ENCODE measurements at regions not wholly inside any gene's neighbourhood (a gene's known extent, or its start where the extent isn't known, plus 50 kb on each side); places are given as distances from the start of the nearest gene placed in this dataset.

- H3K4me3 ChIP-seq: no peak overlapping the region
- intact Hi-C loops (cut with DNase I): no loop called here
- no peak for DNase-seq (ENCODE audit: low spot score)
- WGBS: 88% methylated on average over 4 of the region's 4 CpGs
- no peaks in the 10 kb centered on the region for H3K9me3 ChIP-seq
- no peaks in the 10 kb centered on the region for H3K27me3 ChIP-seq (replicated peaks; ENCODE audit: insufficient read depth)
- no peak overlapping the region for H3K27ac ChIP-seq
- no peaks in the 10 kb centered on the region for H3K4me1 ChIP-seq (replicated peaks)
- H3K36me3 ChIP-seq: no peaks in the 10 kb centered on the region
- no peak for TF ChIP-seq CTCF (IDR thresholded peaks at IDR 0.05)
- TF ChIP-seq POLR2A (IDR thresholded peaks at IDR 0.05): no peak
- no peak for TF ChIP-seq POLR2AphosphoS5 (IDR thresholded peaks at IDR 0.05)
Measured at GRCh38 chr16:79869304-79870015, 268.9 kb upstream of the MAF start.

GRCh38 chr16:79868841-79869240 is 268.3 kb upstream of the MAF start:
- DNase-seq (ENCODE audit: low spot score): no peak
- intact Hi-C loops (cut with DNase I): no loop called here

GRCh38 chr16:79867425-79867997 is 267.0 kb upstream of the MAF start:
- H3K9me3 ChIP-seq: no peaks in the 10 kb centered on the region
- no peak for DNase-seq (ENCODE audit: low spot score)
- intact Hi-C loops (cut with DNase I): no loop called here
- TF ChIP-seq POLR2A (IDR thresholded peaks at IDR 0.05) (no peak), CTCF (IDR thresholded peaks at IDR 0.05) (no peak), POLR2AphosphoS5 (IDR thresholded peaks at IDR 0.05) (no peak)
- H3K27me3 ChIP-seq (replicated peaks; ENCODE audit: insufficient read depth): no peaks in the 10 kb centered on the region
- H3K27ac ChIP-seq: no peak overlapping the region
- no peak overlapping the region for H3K4me3 ChIP-seq
- no peaks in the 10 kb centered on the region for H3K36me3 ChIP-seq
- WGBS: 91% methylated on average over 4 of the region's 4 CpGs
- no peaks in the 10 kb centered on the region for H3K4me1 ChIP-seq (replicated peaks)

More at GRCh38 chr16:79868841-79869240, 268.3 kb upstream of the MAF start:
- H3K4me1 ChIP-seq (replicated peaks): no peaks in the 10 kb centered on the region
- 98% methylated on average over 2 of the region's 2 CpGs for WGBS
- no peak for TF ChIP-seq POLR2A (IDR thresholded peaks at IDR 0.05)
- no peak for TF ChIP-seq CTCF (IDR thresholded peaks at IDR 0.05)
- no peak for TF ChIP-seq POLR2AphosphoS5 (IDR thresholded peaks at IDR 0.05)
- no peaks in the 10 kb centered on the region for H3K9me3 ChIP-seq
- H3K27ac ChIP-seq: no peak overlapping the region
- H3K36me3 ChIP-seq: no peaks in the 10 kb centered on the region
- no peak overlapping the region for H3K4me3 ChIP-seq
- no peaks in the 10 kb centered on the region for H3K27me3 ChIP-seq (replicated peaks; ENCODE audit: insufficient read depth)

DNA sequence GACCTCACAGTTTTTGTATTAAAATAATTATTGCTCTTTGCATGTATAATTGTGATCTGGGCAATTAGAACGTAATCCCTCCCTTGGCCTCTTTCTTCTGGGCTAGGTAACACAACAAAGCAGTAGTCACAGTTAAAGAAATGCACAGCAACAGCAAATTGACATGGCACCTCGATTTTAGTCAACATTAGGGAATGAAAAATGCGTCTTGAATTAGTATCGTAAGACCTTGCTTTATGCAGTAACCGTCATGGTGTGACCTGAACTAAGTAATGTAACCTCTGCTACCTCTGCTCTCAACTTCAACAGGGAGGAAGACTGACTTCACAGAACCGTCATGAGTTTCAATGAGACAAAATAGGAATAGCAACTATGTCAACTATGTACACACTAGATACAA is 265.4 kb upstream of the MAF start:
- DNase-seq (ENCODE audit: low spot score): no peak
- Histone ChIP-seq H3K27ac (no peak overlapping the region), H3K27me3 (replicated peaks; ENCODE audit: insufficient read depth) (no peaks in the 10 kb centered on the region), H3K4me1 (replicated peaks) (no peaks in the 10 kb centered on the region), H3K36me3 (no peaks in the 10 kb centered on the region), H3K4me3 (no peak overlapping the region), H3K9me3 (no peaks in the 10 kb centered on the region)
- TF ChIP-seq POLR2A (IDR thresholded peaks at IDR 0.05) (no peak), CTCF (IDR thresholded peaks at IDR 0.05) (no peak)
- WGBS: 89% methylated on average over 6 of the region's 6 CpGs
- intact Hi-C loops (cut with DNase I): no loop called here
